B cell (primary cell): ENCODE measurements at regions not wholly inside any gene's neighbourhood (a gene's known extent, or its start where the extent isn't known, plus 50 kb on each side); places are given as distances from the start of the nearest gene placed in this dataset.

Experiments used
- EZH2 ChIP-seq: IDR thresholded peaks from 2 replicates; pipeline ENCODE4 v1.6.1; 2012; ENCODE audit warnings: borderline replicate concordance, low read depth, mild to moderate bottlenecking, moderate library complexity, low read length; ENCODE audit not compliant: insufficient read depth, poor library complexity, severe bottlenecking
- TF ChIP-seq, protein P1 (sequence below): fragments of 200-600 bp; IDR thresholded peaks from one replicate; pipeline ENCODE4 v1.8.0; 2022; ENCODE audit warnings: antibody characterized with exemption, mild to moderate bottlenecking

DNA sequence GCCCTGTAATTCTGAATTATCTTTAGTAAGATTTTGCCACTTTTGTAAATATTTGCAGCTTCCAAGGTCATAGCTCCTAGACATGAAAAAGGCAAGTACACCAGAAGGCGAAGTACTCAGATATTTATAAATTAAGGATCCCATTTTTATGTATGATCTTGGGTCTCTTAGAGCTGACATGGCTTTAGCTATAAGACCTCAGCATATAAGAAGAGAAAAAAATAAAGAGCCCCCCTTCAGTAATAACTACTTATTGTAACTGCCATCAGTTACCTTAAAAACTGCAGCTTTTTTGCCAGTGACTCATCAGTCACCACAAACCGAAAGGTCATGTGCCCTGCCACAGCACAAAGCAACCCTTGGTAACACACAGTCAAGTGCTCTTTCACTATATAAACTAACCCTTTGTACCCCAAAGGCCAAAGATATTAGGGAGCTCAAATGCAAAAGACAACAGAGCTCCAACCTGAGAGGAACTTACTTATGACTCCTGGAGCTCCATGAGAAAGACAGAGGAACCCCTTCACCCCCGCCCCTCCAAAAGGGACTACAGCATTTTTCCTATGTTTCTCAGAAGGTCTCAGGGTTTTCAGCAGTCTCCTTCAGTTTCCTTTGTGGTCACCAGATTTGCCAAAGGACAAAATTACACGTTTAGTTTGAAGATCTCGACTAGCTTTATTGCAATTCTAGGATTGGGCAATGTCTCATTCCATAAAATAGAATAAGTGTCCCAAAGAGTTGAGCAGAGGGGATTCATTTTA is 219.8 kb upstream of the DUSP10 start:
- TF ChIP-seq, protein P1, sequence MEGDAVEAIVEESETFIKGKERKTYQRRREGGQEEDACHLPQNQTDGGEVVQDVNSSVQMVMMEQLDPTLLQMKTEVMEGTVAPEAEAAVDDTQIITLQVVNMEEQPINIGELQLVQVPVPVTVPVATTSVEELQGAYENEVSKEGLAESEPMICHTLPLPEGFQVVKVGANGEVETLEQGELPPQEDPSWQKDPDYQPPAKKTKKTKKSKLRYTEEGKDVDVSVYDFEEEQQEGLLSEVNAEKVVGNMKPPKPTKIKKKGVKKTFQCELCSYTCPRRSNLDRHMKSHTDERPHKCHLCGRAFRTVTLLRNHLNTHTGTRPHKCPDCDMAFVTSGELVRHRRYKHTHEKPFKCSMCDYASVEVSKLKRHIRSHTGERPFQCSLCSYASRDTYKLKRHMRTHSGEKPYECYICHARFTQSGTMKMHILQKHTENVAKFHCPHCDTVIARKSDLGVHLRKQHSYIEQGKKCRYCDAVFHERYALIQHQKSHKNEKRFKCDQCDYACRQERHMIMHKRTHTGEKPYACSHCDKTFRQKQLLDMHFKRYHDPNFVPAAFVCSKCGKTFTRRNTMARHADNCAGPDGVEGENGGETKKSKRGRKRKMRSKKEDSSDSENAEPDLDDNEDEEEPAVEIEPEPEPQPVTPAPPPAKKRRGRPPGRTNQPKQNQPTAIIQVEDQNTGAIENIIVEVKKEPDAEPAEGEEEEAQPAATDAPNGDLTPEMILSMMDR = no peak
- TF ChIP-seq EZH2 = no peak
